GM12874 (cell line): ENCODE measurements at regions not wholly inside any gene's neighbourhood (a gene's known extent, or its start where the extent isn't known, plus 50 kb on each side); places are given as distances from the start of the nearest gene placed in this dataset.

ENCODE experiments used
- TF ChIP-seq, protein P1 (sequence below): IDR thresholded peaks from 2 replicates; pipeline ENCODE4 v1.5.1; 2011; ENCODE audit warnings: low read depth, mild to moderate bottlenecking, control low read depth, low read length, moderate library complexity; ENCODE audit not compliant: insufficient read depth

GRCh38 chr13:89458456-89458855, 1787.3 kb downstream of the SLITRK5 start:
- TF ChIP-seq, protein P1, sequence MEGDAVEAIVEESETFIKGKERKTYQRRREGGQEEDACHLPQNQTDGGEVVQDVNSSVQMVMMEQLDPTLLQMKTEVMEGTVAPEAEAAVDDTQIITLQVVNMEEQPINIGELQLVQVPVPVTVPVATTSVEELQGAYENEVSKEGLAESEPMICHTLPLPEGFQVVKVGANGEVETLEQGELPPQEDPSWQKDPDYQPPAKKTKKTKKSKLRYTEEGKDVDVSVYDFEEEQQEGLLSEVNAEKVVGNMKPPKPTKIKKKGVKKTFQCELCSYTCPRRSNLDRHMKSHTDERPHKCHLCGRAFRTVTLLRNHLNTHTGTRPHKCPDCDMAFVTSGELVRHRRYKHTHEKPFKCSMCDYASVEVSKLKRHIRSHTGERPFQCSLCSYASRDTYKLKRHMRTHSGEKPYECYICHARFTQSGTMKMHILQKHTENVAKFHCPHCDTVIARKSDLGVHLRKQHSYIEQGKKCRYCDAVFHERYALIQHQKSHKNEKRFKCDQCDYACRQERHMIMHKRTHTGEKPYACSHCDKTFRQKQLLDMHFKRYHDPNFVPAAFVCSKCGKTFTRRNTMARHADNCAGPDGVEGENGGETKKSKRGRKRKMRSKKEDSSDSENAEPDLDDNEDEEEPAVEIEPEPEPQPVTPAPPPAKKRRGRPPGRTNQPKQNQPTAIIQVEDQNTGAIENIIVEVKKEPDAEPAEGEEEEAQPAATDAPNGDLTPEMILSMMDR: no peak

GRCh38 chr13:89465366-89465765, 1794.2 kb downstream of the SLITRK5 start:
- TF ChIP-seq, protein P1: no peak

DNA sequence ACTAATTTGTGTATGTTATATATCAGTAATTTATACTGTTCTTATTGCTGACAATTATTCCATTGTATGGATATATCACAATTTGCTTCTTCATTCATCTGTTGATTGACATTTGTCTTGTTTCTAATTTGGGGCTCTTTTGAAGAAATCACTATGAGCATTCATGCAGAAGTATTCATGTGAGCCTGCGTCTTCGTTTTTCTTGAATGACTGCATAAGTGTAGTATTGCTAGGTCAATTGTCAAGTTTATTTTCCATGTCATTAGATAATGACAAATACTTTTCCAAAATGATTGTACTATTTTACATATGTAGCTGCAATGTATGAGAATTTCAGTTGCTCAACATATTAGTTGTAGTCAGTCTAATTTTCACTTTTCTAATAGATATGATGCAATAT, 1796.9 kb downstream of the SLITRK5 start:
- TF ChIP-seq, protein P1: no peak

DNA sequence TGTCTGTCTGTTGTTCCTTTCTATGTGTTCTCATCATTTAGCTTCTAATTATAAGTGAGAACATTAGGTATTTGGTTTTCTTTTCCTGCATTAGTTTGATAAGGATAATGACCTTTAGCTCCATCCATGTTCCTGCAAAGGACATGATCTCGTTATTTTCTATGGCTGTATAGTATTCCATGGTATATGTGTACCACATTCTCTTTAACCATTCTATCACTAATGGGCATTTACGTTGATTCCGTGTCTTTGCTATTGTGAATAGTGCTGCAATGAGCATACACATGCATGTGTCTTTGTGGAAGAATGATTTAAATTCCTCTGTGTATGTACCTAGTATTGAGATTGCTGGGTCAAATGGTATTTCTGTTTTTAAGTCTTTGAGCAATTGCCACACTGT, 1799.7 kb downstream of the SLITRK5 start:
- TF ChIP-seq, protein P1: no peak

- TF ChIP-seq, protein P1: no peak
Observed at GRCh38 chr13:89474432-89474831, 1803.3 kb downstream of the SLITRK5 start.

DNA sequence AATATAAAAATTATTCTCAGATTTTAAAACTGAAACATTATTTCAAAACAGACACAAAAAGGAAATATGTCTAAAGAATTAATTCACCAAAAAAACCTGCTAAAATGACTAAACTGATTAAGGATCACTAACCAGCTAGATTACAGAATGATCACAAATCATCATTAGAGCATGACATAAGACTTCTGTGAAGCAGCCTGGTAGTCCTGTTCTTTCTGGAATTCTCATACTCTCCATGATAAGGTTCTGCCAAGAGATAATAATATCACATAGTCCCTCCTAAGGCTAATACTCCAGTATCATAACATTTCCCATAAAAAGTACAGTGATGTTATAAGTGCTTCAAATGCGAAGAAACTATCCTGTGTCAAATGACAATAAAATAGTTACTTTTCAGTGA, 1814.9 kb downstream of the SLITRK5 start:
- TF ChIP-seq, protein P1: no peak

DNA sequence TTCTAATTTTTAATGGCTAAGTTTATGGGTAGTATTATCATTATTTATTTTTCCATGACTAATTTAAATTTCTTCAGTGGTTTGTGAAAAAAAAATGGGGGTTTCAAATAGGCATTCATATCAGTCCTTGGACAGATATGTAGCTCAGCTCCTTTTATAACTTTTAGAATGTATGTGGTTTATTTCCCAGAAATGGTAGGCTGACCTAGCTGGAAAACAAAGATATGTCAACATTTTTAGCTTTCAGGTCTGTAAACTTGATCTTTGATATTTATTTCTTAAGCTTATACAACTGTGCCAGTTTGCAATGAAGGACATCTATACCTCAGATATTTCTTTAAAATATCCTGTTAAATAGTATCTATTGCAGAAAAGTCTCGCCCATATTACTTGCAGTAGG, 1815.5 kb downstream of the SLITRK5 start:
- TF ChIP-seq, protein P1: no peak

GRCh38 chr13:89490661-89491060, 1819.5 kb downstream of the SLITRK5 start:
- TF ChIP-seq, protein P1: no peak
